Panc1 (cell line): ENCODE measurements at regions not wholly inside any gene's neighbourhood (a gene's known extent, or its start where the extent isn't known, plus 50 kb on each side); places are given as distances from the start of the nearest gene placed in this dataset.

Experiments
- CTCF ChIP-seq: fragments of 450-650 bp; IDR thresholded peaks from 2 replicates; pipeline ENCODE4 v1.5.1; 2017; ENCODE audit warnings: mild to moderate bottlenecking
- POLR2AphosphoS5 ChIP-seq: IDR thresholded peaks from 2 replicates; pipeline ENCODE4 v1.6.1; 2012; ENCODE audit warnings: mild to moderate bottlenecking, low read depth, low read length, moderate library complexity
- REST ChIP-seq, 2 experiments: IDR thresholded peaks; 2 replicates each; pipeline ENCODE4 v1.6.1; 2011 to 2012; ENCODE audit warnings: low read depth in 2 of 2, control low read depth in 1 of 2, low read length in 1 of 2, mild to moderate bottlenecking in 1 of 2, moderate library complexity in 1 of 2; ENCODE audit not compliant: insufficient read depth in 1 of 2
- SIN3A ChIP-seq: IDR thresholded peaks from 2 replicates; pipeline ENCODE4 v1.6.1; 2012; ENCODE audit warnings: low read depth, mild to moderate bottlenecking, low read length, moderate library complexity, borderline replicate concordance; ENCODE audit not compliant: insufficient read depth
- TCF7L2 ChIP-seq: IDR thresholded peaks from 2 replicates; pipeline ENCODE4 v1.6.1; 2011; ENCODE audit warnings: mild to moderate bottlenecking, low read depth, low read length, inconsistent platforms

- TF ChIP-seq CTCF (no peak), POLR2AphosphoS5 (no peak), REST (IDR thresholded peaks at IDR 0.05; ENCODE audit: insufficient read depth in 1 of 2, low read depth in 2 of 2, low read length in 1 of 2) (no peak), TCF7L2 (no peak), SIN3A (no peak)
Observed at GRCh38 chr5:2466966-2467365, 284.5 kb downstream of the IRX2 start.
